Endometrial microvascular endothelial cells (primary cell): ENCODE measurements at regions not wholly inside any gene's neighbourhood (a gene's known extent, or its start where the extent isn't known, plus 50 kb on each side); places are given as distances from the start of the nearest gene placed in this dataset.
"Not testable (repeated sequence)": the region's sequence is repeated elsewhere in the genome, so short reads cannot be mapped to it uniquely, and the experiment has no call there.

Experiments
- in situ Hi-C: cut with HindIII; loops from 2 replicates; pipeline ENCODE4 v1.10.0; 2017; ENCODE audit warnings: low sequenced_read_pairs, low pct_unique_long_range_greater_than_20kb; ENCODE audit errors: inconsistent ontology term

GRCh38 chr6:3900744-3901336 lies 51.7 kb downstream of the FAM50B start:
- in situ Hi-C loops: no loop called here

GRCh38 chr6:3902871-3903648 lies 53.9 kb downstream of the FAM50B start:
- in situ Hi-C loops: no loop called here

- in situ Hi-C loops: no loop called here
These were observed 55.3 kb downstream of the FAM50B start for GRCh38 chr6:3904518-3904917.

GRCh38 chr6:3905945-3906845 lies 57.0 kb downstream of the FAM50B start:
- in situ Hi-C loops: no loop called here

GRCh38 chr6:3906846-3907151 lies 57.6 kb downstream of the FAM50B start:
- in situ Hi-C loops: no loop called here

- in situ Hi-C loops: no loop called here
These were observed 59.0 kb downstream of the FAM50B start for GRCh38 chr6:3908223-3908622.

- in situ Hi-C loops: no loop called here
These were observed 59.8 kb downstream of the FAM50B start for GRCh38 chr6:3908961-3909360.

GRCh38 chr6:3910106-3910663 lies 61.0 kb downstream of the FAM50B start:
- in situ Hi-C loops: no loop called here

- in situ Hi-C loops: no loop called here
These were observed 62.0 kb downstream of the FAM50B start for GRCh38 chr6:3911130-3911529.

GRCh38 chr6:3911614-3912336 lies 62.6 kb downstream of the FAM50B start:
- in situ Hi-C loops: no loop called here

- in situ Hi-C loops: no loop called here
These were observed 63.3 kb downstream of the FAM50B start for GRCh38 chr6:3912361-3913076.

- in situ Hi-C loops: no loop called here
These were observed 64.1 kb downstream of the FAM50B start for GRCh38 chr6:3913077-3913957.

GRCh38 chr6:3913958-3914337 lies 64.8 kb downstream of the FAM50B start:
- in situ Hi-C loops: no loop called here

GRCh38 chr6:3915076-3915791 lies 66.1 kb downstream of the FAM50B start:
- in situ Hi-C loops: no loop called here

GRCh38 chr6:3916211-3916610 lies 67.0 kb downstream of the FAM50B start:
- in situ Hi-C loops: no loop called here

- in situ Hi-C loops: not testable (repeated sequence)
These were observed 67.6 kb downstream of the FAM50B start for GRCh38 chr6:3916749-3917148.

GRCh38 chr6:3918469-3918868 lies 69.3 kb downstream of the FAM50B start:
- in situ Hi-C loops: no loop called here
